ENCODE measurements at regions not wholly inside any gene's neighbourhood (a gene's known extent, or its start where the extent isn't known, plus 50 kb on each side); places are given as distances from the start of the nearest gene placed in this dataset.
A peak's percentile ranks its signal among the peaks of the same experiment; 100 is the strongest.

- H3K4me3 ChIP-seq = no peak overlapping the region
- no peaks in the 10 kb centered on the region for H3K9me3 ChIP-seq
- no peak for DNase-seq (ENCODE audit: low spot score)
- H3K27ac ChIP-seq = no peak overlapping the region
- TF ChIP-seq POLR2AphosphoS5 (IDR thresholded peaks at IDR 0.05) (no peak), CTCF (IDR thresholded peaks at IDR 0.05) (no peak), POLR2A (IDR thresholded peaks at IDR 0.05) (no peak)
- intact Hi-C loops (cut with DNase I) = no loop called here
- no peaks in the 10 kb centered on the region for H3K4me1 ChIP-seq (replicated peaks)
- H3K36me3 ChIP-seq = no peaks in the 10 kb centered on the region
- H3K27me3 ChIP-seq (replicated peaks; ENCODE audit: insufficient read depth) = no peaks in the 10 kb centered on the region
- WGBS = 54% methylated on average over 4 of the region's 4 CpGs
These were observed 313.5 kb downstream of the BLID start for GRCh38 chr11:121802542-121802941.

GRCh38 chr11:121801781-121802180 lies 314.2 kb downstream of the BLID start:
- 61% methylated on average over 5 of the region's 5 CpGs for WGBS
- Histone ChIP-seq H3K4me3 (no peak overlapping the region), H3K9me3 (no peaks in the 10 kb centered on the region), H3K27me3 (replicated peaks; ENCODE audit: insufficient read depth) (no peaks in the 10 kb centered on the region), H3K36me3 (no peaks in the 10 kb centered on the region), H3K4me1 (replicated peaks) (no peaks in the 10 kb centered on the region), H3K27ac (no peak overlapping the region)
- no peak for DNase-seq (ENCODE audit: low spot score)
- intact Hi-C loops (cut with DNase I) = no loop called here
- TF ChIP-seq POLR2AphosphoS5 (IDR thresholded peaks at IDR 0.05) (no peak), POLR2A (IDR thresholded peaks at IDR 0.05) (no peak), CTCF (IDR thresholded peaks at IDR 0.05) (no peak)

- TF ChIP-seq POLR2A (IDR thresholded peaks at IDR 0.05) (no peak), POLR2AphosphoS5 (IDR thresholded peaks at IDR 0.05) (no peak), CTCF (IDR thresholded peaks at IDR 0.05) (no peak)
These were observed 314.6 kb downstream of the BLID start for GRCh38 chr11:121801394-121801748.

GRCh38 chr11:121800731-121801393 lies 315.2 kb downstream of the BLID start:
- no peaks in the 10 kb centered on the region for H3K4me1 ChIP-seq (replicated peaks)
- H3K36me3 ChIP-seq = no peaks in the 10 kb centered on the region
- H3K9me3 ChIP-seq = no peaks in the 10 kb centered on the region
- no peak overlapping the region for H3K4me3 ChIP-seq
- H3K27me3 ChIP-seq (replicated peaks; ENCODE audit: insufficient read depth) = no peaks in the 10 kb centered on the region
- no peak for TF ChIP-seq CTCF (IDR thresholded peaks at IDR 0.05)
- no peak for TF ChIP-seq POLR2AphosphoS5 (IDR thresholded peaks at IDR 0.05)
- TF ChIP-seq POLR2A (IDR thresholded peaks at IDR 0.05) = no peak
- intact Hi-C loops (cut with DNase I) = no loop called here
- no peak for DNase-seq (ENCODE audit: low spot score)
- H3K27ac ChIP-seq = peak overlapping the region in 1 of 2 donors; percentile 9
- 17% methylated on average over 10 of the region's 10 CpGs for WGBS

More at GRCh38 chr11:121801394-121801748, 314.6 kb downstream of the BLID start:
- H3K36me3 ChIP-seq = no peaks in the 10 kb centered on the region
- intact Hi-C loops (cut with DNase I) = no loop called here
- H3K4me3 ChIP-seq = no peak overlapping the region
- no peaks in the 10 kb centered on the region for H3K27me3 ChIP-seq (replicated peaks; ENCODE audit: insufficient read depth)
- H3K27ac ChIP-seq = peak overlapping the region in 1 of 2 donors; percentile 9
- no peak for DNase-seq (ENCODE audit: low spot score)
- H3K4me1 ChIP-seq (replicated peaks) = no peaks in the 10 kb centered on the region
- 25% methylated on average over 3 of the region's 3 CpGs for WGBS
- no peaks in the 10 kb centered on the region for H3K9me3 ChIP-seq

GRCh38 chr11:121800240-121800639 lies 315.8 kb downstream of the BLID start:
- H3K27me3 ChIP-seq (replicated peaks; ENCODE audit: insufficient read depth) = no peaks in the 10 kb centered on the region
- H3K4me1 ChIP-seq (replicated peaks) = no peaks in the 10 kb centered on the region
- no peak overlapping the region for H3K27ac ChIP-seq
- intact Hi-C loops (cut with DNase I) = no loop called here
- no peak for DNase-seq (ENCODE audit: low spot score)
- no peaks in the 10 kb centered on the region for H3K36me3 ChIP-seq
- H3K4me3 ChIP-seq = no peak overlapping the region
- TF ChIP-seq POLR2AphosphoS5 (IDR thresholded peaks at IDR 0.05) (no peak), CTCF (IDR thresholded peaks at IDR 0.05) (no peak)
- no peaks in the 10 kb centered on the region for H3K9me3 ChIP-seq
